HG03060 (cell line): ENCODE measurements at regions not wholly inside any gene's neighbourhood (a gene's known extent, or its start where the extent isn't known, plus 50 kb on each side); places are given as distances from the start of the nearest gene placed in this dataset.

ENCODE experiments used
- ATAC-seq: cut with Tn5 transposase; IDR thresholded peaks from one replicate; pipeline ENCODE4 v1.9.1; 2021; ENCODE audit warnings: low read depth, moderate number of reproducible peaks; ENCODE audit not compliant: unreplicated experiment

- ATAC-seq: no peak
Measured at GRCh38 chr4:96742332-96743014, 902.6 kb downstream of the PDHA2 start.

GRCh38 chr4:96744676-96745075 lies 904.8 kb downstream of the PDHA2 start:
- no peak for ATAC-seq

GRCh38 chr4:96753216-96753615 lies 913.3 kb downstream of the PDHA2 start:
- ATAC-seq: no peak

- no peak for ATAC-seq
Measured at GRCh38 chr4:96755569-96756484, 915.9 kb downstream of the PDHA2 start.

GRCh38 chr4:96756584-96756983 lies 916.7 kb downstream of the PDHA2 start:
- ATAC-seq: no peak

- ATAC-seq: no peak
Measured at GRCh38 chr4:96763546-96763945, 923.7 kb downstream of the PDHA2 start.

- ATAC-seq: no peak
Measured at GRCh38 chr4:96766359-96766758, 926.5 kb downstream of the PDHA2 start.

- no peak for ATAC-seq
Measured at GRCh38 chr4:96767815-96768480, 928.1 kb downstream of the PDHA2 start.

GRCh38 chr4:96775501-96775900 lies 935.6 kb downstream of the PDHA2 start:
- no peak for ATAC-seq

- no peak for ATAC-seq
Measured at GRCh38 chr4:96776920-96777527, 937.1 kb downstream of the PDHA2 start.

- no peak for ATAC-seq
Measured at GRCh38 chr4:96784336-96784735, 944.4 kb downstream of the PDHA2 start.

GRCh38 chr4:96786306-96786705 lies 946.4 kb downstream of the PDHA2 start:
- ATAC-seq: no peak

- no peak for ATAC-seq
Measured at GRCh38 chr4:96787766-96788165, 947.9 kb downstream of the PDHA2 start.

GRCh38 chr4:96809563-96809962 lies 969.7 kb downstream of the PDHA2 start:
- no peak for ATAC-seq

- ATAC-seq: no peak
Measured at GRCh38 chr4:96827086-96827485, 987.2 kb downstream of the PDHA2 start.

- ATAC-seq: no peak
Measured at GRCh38 chr4:96833831-96834230, 993.9 kb downstream of the PDHA2 start.

- no peak for ATAC-seq
Measured at GRCh38 chr4:96835991-96836390, 996.1 kb downstream of the PDHA2 start.

GRCh38 chr4:96839441-96839840 lies 999.5 kb downstream of the PDHA2 start:
- ATAC-seq: no peak

GRCh38 chr4:96841801-96842200 lies 1001.9 kb downstream of the PDHA2 start:
- no peak for ATAC-seq

- ATAC-seq: no peak
Measured at GRCh38 chr4:96844858-96845490, 1005.1 kb downstream of the PDHA2 start.
